GM08714 (cell line): ENCODE measurements at regions not wholly inside any gene's neighbourhood (a gene's known extent, or its start where the extent isn't known, plus 50 kb on each side); places are given as distances from the start of the nearest gene placed in this dataset.

ENCODE experiments used
- H3K4me3 ChIP-seq: fragments of 200-500 bp; sonication (Bioruptor generic); 2 replicates; pipeline ENCODE4 v1.5.1; 2014; ENCODE audit warnings: mild to moderate bottlenecking, low read length, inconsistent platforms
- ZNF274 ChIP-seq: IDR thresholded peaks from 2 replicates; pipeline ENCODE4 v1.6.1; 2012; ENCODE audit warnings: mild to moderate bottlenecking, low read depth, low read length

- no peak overlapping the region for H3K4me3 ChIP-seq
- TF ChIP-seq ZNF274 = no peak
Observed at GRCh38 chr1:193566735-193567134, 380.3 kb upstream of the B3GALT2 start.

GRCh38 chr1:193565971-193566577, 379.7 kb upstream of the B3GALT2 start:
- H3K4me3 ChIP-seq = no peak overlapping the region
- no peak for TF ChIP-seq ZNF274

- TF ChIP-seq ZNF274 = no peak
- no peak overlapping the region for H3K4me3 ChIP-seq
Observed at GRCh38 chr1:193562121-193562520, 375.7 kb upstream of the B3GALT2 start.

GRCh38 chr1:193558491-193559028, 372.1 kb upstream of the B3GALT2 start:
- H3K4me3 ChIP-seq = no peak overlapping the region
- TF ChIP-seq ZNF274 = no peak

GRCh38 chr1:193555662-193556441, 369.4 kb upstream of the B3GALT2 start:
- no peak for TF ChIP-seq ZNF274
- no peak overlapping the region for H3K4me3 ChIP-seq

GRCh38 chr1:193553564-193553963, 367.2 kb upstream of the B3GALT2 start:
- no peak overlapping the region for H3K4me3 ChIP-seq
- no peak for TF ChIP-seq ZNF274

GRCh38 chr1:193552274-193552673, 365.9 kb upstream of the B3GALT2 start:
- no peak overlapping the region for H3K4me3 ChIP-seq
- no peak for TF ChIP-seq ZNF274

GRCh38 chr1:193549081-193549480, 362.7 kb upstream of the B3GALT2 start:
- H3K4me3 ChIP-seq = no peak overlapping the region
- TF ChIP-seq ZNF274 = no peak

GRCh38 chr1:193545171-193545570, 358.8 kb upstream of the B3GALT2 start:
- no peak overlapping the region for H3K4me3 ChIP-seq
- TF ChIP-seq ZNF274 = no peak

- TF ChIP-seq ZNF274 = no peak
- no peak overlapping the region for H3K4me3 ChIP-seq
Observed at GRCh38 chr1:193543259-193543658, 356.8 kb upstream of the B3GALT2 start.

- TF ChIP-seq ZNF274 = no peak
Observed at GRCh38 chr1:193542690-193543089, 356.3 kb upstream of the B3GALT2 start.

GRCh38 chr1:193540511-193540910, 354.1 kb upstream of the B3GALT2 start:
- TF ChIP-seq ZNF274 = no peak
- H3K4me3 ChIP-seq = peak overlapping the region; percentile 48; the same call in 1 of the 2 replicates

More at GRCh38 chr1:193542690-193543089, 356.3 kb upstream of the B3GALT2 start:
- H3K4me3 ChIP-seq = no peak overlapping the region

- H3K4me3 ChIP-seq = peak overlapping the region; percentile 32
- no peak for TF ChIP-seq ZNF274
Observed at GRCh38 chr1:193539731-193540459, 353.5 kb upstream of the B3GALT2 start.

- no peak for TF ChIP-seq ZNF274
- no peak overlapping the region for H3K4me3 ChIP-seq
Observed at GRCh38 chr1:193538680-193539079, 352.3 kb upstream of the B3GALT2 start.
